ENCODE measurements at regions not wholly inside any gene's neighbourhood (a gene's known extent, or its start where the extent isn't known, plus 50 kb on each side); places are given as distances from the start of the nearest gene placed in this dataset.
"Not testable (repeated sequence)": the region's sequence is repeated elsewhere in the genome, so short reads cannot be mapped to it uniquely, and the experiment has no call there.

DNA sequence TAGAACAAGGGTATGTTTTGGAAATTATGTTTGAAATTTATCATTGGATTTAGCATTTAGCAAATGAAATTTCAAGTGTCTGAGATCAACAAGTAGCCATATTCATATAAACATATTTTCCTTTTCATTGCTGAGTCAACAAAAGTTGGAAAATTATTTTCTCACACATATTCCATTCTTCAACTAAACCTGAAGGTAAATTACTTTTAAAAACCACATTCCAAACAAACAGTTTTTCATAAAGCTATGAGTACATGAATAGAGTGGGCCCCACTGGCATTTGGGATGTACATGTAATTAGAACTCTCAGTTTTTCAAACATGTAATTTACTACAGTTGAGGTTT, 178.3 kb upstream of the MKLN1 start:
- no peak overlapping the region for H3K27ac ChIP-seq (ENCODE audit: insufficient read depth in 1 of 2, low read depth in 1 of 2, low read length in 2 of 2, poor library complexity in 1 of 2, severe bottlenecking in 2 of 2)
- no peaks in the 10 kb centered on the region for H3K9me3 ChIP-seq (ENCODE audit: control extremely low read depth in 1 of 5, control insufficient read depth in 4 of 5, insufficient read depth in 2 of 5, low read depth in 1 of 5, low read length in 4 of 5)
- ChIA-PET CTCF (interaction anchor here (1.5 kb wide), 1 partner anchor 10 kb away, joined by 3 read pairs; no protein-coding TSS in a partner anchor), POLR2A (no interaction called here)
- H3K4me1 ChIP-seq (ENCODE audit: control extremely low read depth in 1 of 4, control insufficient read depth in 4 of 4, insufficient read depth in 4 of 4, low read length in 3 of 4), result no peaks in the 10 kb centered on the region
- no peak for DNase-seq
- no peaks in the 10 kb centered on the region for H3K27me3 ChIP-seq (replicated peaks in 2 of 5; ENCODE audit: control insufficient read depth in 4 of 5, insufficient read depth in 5 of 5, low read length in 4 of 5)
- no peak overlapping the region for H3K4me3 ChIP-seq (ENCODE audit: control insufficient read depth in 1 of 7, extremely low read depth in 1 of 7, insufficient read depth in 4 of 7, low read depth in 2 of 7, low read length in 6 of 7)
- H3K36me3 ChIP-seq (ENCODE audit: control insufficient read depth in 4 of 4, insufficient read depth in 4 of 4, low read length in 3 of 4), result no peaks in the 10 kb centered on the region

DNA sequence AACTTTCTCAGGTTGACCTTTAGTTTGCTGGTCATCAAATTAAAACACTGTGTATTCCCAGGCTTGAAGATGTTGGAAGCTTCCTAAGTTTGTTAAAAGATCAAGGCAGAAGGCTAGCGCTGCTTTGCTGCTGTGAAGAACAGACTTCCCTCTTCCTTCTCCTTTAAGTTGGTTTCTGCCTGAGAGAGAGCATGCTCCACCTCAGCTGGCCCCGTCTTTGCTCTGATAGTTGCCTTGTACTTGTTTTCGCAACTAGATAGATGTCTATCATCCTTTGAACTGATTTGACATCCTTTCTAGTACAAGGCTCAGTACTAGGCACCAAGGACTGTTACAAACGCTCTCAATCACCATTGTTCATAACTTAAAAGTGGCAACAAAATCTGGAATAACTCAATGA, 177.8 kb upstream of the MKLN1 start:
- no peaks in the 10 kb centered on the region for H3K27me3 ChIP-seq (replicated peaks in 2 of 5; ENCODE audit: control insufficient read depth in 4 of 5, insufficient read depth in 5 of 5, low read length in 4 of 5)
- CTCF ChIA-PET, result interaction anchor here (1.5 kb wide), 1 partner anchor 9 kb away, joined by 3 read pairs; no protein-coding TSS in a partner anchor
- no peak for DNase-seq
- no peaks in the 10 kb centered on the region for H3K4me1 ChIP-seq (ENCODE audit: control extremely low read depth in 1 of 4, control insufficient read depth in 4 of 4, insufficient read depth in 4 of 4, low read length in 3 of 4)
- H3K36me3 ChIP-seq (ENCODE audit: control insufficient read depth in 4 of 4, insufficient read depth in 4 of 4, low read length in 3 of 4), result no peaks in the 10 kb centered on the region
- no peak overlapping the region for H3K27ac ChIP-seq (ENCODE audit: insufficient read depth in 1 of 2, low read depth in 1 of 2, low read length in 2 of 2, poor library complexity in 1 of 2, severe bottlenecking in 2 of 2)
- H3K9me3 ChIP-seq (ENCODE audit: control extremely low read depth in 1 of 5, control insufficient read depth in 4 of 5, insufficient read depth in 2 of 5, low read depth in 1 of 5, low read length in 4 of 5), result no peaks in the 10 kb centered on the region
- WGBS (ENCODE audit: insufficient coverage), result 97% methylated on average over 4 of the region's 4 CpGs
- no peak overlapping the region for H3K4me3 ChIP-seq (ENCODE audit: control insufficient read depth in 1 of 7, extremely low read depth in 1 of 7, insufficient read depth in 4 of 7, low read depth in 2 of 7, low read length in 6 of 7)
- POLR2A ChIA-PET, result no interaction called here

DNA sequence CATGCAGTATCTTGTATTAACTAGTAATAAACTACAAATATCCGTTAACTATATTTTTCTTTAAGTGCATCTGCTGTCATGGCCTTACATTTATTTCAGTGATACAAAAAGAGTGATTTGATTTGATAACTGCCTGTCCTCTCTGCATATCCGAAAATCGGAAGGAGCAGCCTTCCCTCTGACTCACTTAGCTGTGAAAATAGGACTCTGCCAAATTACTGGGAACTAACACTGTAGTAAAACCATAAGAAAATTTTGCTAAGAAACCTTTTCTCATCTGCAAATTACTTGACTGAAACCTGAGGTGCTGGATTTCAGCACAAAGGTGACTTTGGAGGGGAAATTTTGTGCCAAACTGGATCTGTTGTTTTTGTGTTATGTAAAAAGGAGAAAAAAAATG, 176.6 kb upstream of the MKLN1 start:
- no CpG with 5 or more reads among the region's 3 CpGs for WGBS (ENCODE audit: insufficient coverage)
- POLR2A ChIA-PET, result no interaction called here

DNA sequence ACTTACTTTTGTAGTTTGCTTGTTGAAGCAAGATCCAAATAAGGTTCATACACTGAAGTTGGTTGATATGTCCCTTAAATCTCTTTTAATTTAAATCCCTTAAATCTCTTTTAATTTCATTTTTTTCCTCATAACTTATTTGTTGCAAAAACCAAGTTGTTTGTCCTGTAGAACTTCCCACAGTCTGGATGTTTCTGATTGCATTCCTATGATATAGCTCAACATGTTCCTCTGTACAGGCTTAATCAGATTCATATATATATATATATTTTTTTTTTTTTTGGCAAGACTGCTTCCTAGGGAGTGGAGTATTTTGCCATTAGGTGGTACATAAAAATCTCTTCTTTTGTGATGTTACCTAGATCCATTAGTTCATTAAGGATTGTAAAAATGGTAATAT, 174.9 kb upstream of the MKLN1 start:
- H3K9me3 ChIP-seq (ENCODE audit: control extremely low read depth in 1 of 5, control insufficient read depth in 4 of 5, insufficient read depth in 2 of 5, low read depth in 1 of 5, low read length in 4 of 5), result no peaks in the 10 kb centered on the region
- H3K4me1 ChIP-seq (ENCODE audit: control extremely low read depth in 1 of 4, control insufficient read depth in 4 of 4, insufficient read depth in 4 of 4, low read length in 3 of 4), result no peaks in the 10 kb centered on the region
- H3K36me3 ChIP-seq (ENCODE audit: control insufficient read depth in 4 of 4, insufficient read depth in 4 of 4, low read length in 3 of 4), result no peaks in the 10 kb centered on the region
- POLR2A ChIA-PET, result no interaction called here
- DNase-seq, result no peak
- no peaks in the 10 kb centered on the region for H3K27me3 ChIP-seq (replicated peaks in 2 of 5; ENCODE audit: control insufficient read depth in 4 of 5, insufficient read depth in 5 of 5, low read length in 4 of 5)
- H3K27ac ChIP-seq (ENCODE audit: insufficient read depth in 1 of 2, low read depth in 1 of 2, low read length in 2 of 2, poor library complexity in 1 of 2, severe bottlenecking in 2 of 2), result no peak overlapping the region
- CTCF ChIA-PET, result no interaction called here
- H3K4me3 ChIP-seq (ENCODE audit: control insufficient read depth in 1 of 7, extremely low read depth in 1 of 7, insufficient read depth in 4 of 7, low read depth in 2 of 7, low read length in 6 of 7), result no peak overlapping the region

More for the DNA sequence above, 176.6 kb upstream of the MKLN1 start:
- H3K9me3 ChIP-seq (ENCODE audit: control extremely low read depth in 1 of 5, control insufficient read depth in 4 of 5, insufficient read depth in 2 of 5, low read depth in 1 of 5, low read length in 4 of 5), result no peaks in the 10 kb centered on the region
- no peak for DNase-seq
- no peak overlapping the region for H3K4me3 ChIP-seq (ENCODE audit: control insufficient read depth in 1 of 7, extremely low read depth in 1 of 7, insufficient read depth in 4 of 7, low read depth in 2 of 7, low read length in 6 of 7)
- H3K27me3 ChIP-seq (replicated peaks in 2 of 5; ENCODE audit: control insufficient read depth in 4 of 5, insufficient read depth in 5 of 5, low read length in 4 of 5), result no peaks in the 10 kb centered on the region
- CTCF ChIA-PET, result no interaction called here
- no peaks in the 10 kb centered on the region for H3K36me3 ChIP-seq (ENCODE audit: control insufficient read depth in 4 of 4, insufficient read depth in 4 of 4, low read length in 3 of 4)
- H3K4me1 ChIP-seq (ENCODE audit: control extremely low read depth in 1 of 4, control insufficient read depth in 4 of 4, insufficient read depth in 4 of 4, low read length in 3 of 4), result no peaks in the 10 kb centered on the region
- H3K27ac ChIP-seq (ENCODE audit: insufficient read depth in 1 of 2, low read depth in 1 of 2, low read length in 2 of 2, poor library complexity in 1 of 2, severe bottlenecking in 2 of 2), result no peak overlapping the region

DNA sequence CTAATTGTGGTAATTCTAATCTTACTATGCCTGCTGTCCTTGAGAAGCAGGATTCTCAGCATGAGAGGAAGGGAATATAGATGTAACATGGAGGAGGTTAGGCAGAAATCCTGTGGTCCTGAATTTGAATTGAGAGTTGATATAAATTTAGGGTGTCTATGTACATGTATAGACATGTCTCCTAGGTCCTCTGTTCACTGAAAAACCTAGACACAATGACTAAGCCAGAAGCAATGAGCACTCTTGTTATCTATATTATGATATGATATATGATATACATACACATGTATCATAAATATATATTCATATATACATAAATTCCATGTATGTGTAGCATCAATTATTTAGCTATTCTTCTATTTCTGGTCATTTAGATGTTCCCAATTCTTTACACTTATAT, 173.3 kb upstream of the MKLN1 start:
- ChIA-PET CTCF (no interaction called here), POLR2A (no interaction called here)
- Histone ChIP-seq H3K27me3 (replicated peaks in 2 of 5; ENCODE audit: control insufficient read depth in 4 of 5, insufficient read depth in 5 of 5, low read length in 4 of 5) (no peaks in the 10 kb centered on the region), H3K9me3 (ENCODE audit: control extremely low read depth in 1 of 5, control insufficient read depth in 4 of 5, insufficient read depth in 2 of 5, low read depth in 1 of 5, low read length in 4 of 5) (no peaks in the 10 kb centered on the region), H3K4me3 (ENCODE audit: control insufficient read depth in 1 of 7, extremely low read depth in 1 of 7, insufficient read depth in 4 of 7, low read depth in 2 of 7, low read length in 6 of 7) (no peak overlapping the region), H3K27ac (ENCODE audit: insufficient read depth in 1 of 2, low read depth in 1 of 2, low read length in 2 of 2, poor library complexity in 1 of 2, severe bottlenecking in 2 of 2) (no peak overlapping the region), H3K36me3 (ENCODE audit: control insufficient read depth in 4 of 4, insufficient read depth in 4 of 4, low read length in 3 of 4) (no peaks in the 10 kb centered on the region), H3K4me1 (ENCODE audit: control extremely low read depth in 1 of 4, control insufficient read depth in 4 of 4, insufficient read depth in 4 of 4, low read length in 3 of 4) (no peaks in the 10 kb centered on the region)
- no peak for DNase-seq

DNA sequence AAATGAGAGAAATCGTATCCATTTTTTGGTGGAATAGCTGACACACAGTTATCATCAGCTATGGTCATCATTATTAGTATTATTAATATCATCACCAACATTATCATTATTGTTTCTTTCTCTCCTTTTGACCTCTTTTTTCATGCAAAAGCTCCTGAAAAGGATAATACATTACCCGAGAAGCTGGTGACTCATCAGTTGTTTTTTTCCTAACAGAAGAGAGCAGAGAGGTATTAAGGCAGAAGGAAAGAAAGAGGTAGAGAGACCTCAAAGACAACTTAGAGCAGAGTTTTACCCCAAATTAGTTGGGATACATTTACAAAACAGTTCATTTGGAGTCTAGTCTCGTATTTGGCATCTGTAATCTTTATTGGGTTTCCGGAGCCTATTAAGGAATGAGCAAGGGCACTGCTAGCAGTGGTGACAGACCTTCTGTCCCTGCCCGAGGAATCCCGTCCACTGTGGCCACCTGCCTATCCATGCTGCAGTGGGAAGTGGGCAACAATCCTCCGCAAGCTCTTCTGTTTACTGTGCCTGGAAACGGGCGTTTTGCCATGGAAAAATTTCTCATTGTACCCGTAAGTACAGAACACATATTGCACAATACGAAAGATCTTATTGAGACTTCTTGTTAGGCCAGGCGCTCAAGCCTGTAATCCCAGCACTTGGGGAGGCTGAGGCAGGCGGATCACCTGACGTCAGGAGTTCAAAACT, 170.0 kb upstream of the MKLN1 start:
- ChIA-PET CTCF (interaction anchor here (1.6 kb wide), 1 partner anchor 7 kb away, joined by 4 read pairs; no protein-coding TSS in a partner anchor), POLR2A (no interaction called here)
- no peaks in the 10 kb centered on the region for H3K4me1 ChIP-seq (ENCODE audit: control extremely low read depth in 1 of 4, control insufficient read depth in 4 of 4, insufficient read depth in 4 of 4, low read length in 3 of 4)
- no peak for DNase-seq
- H3K27ac ChIP-seq (ENCODE audit: insufficient read depth in 1 of 2, low read depth in 1 of 2, low read length in 2 of 2, poor library complexity in 1 of 2, severe bottlenecking in 2 of 2), result no peak overlapping the region
- H3K9me3 ChIP-seq (ENCODE audit: control extremely low read depth in 1 of 5, control insufficient read depth in 4 of 5, insufficient read depth in 2 of 5, low read depth in 1 of 5, low read length in 4 of 5), result no peaks in the 10 kb centered on the region
- H3K27me3 ChIP-seq (replicated peaks in 2 of 5; ENCODE audit: control insufficient read depth in 4 of 5, insufficient read depth in 5 of 5, low read length in 4 of 5), result no peaks in the 10 kb centered on the region
- H3K36me3 ChIP-seq (ENCODE audit: control insufficient read depth in 4 of 4, insufficient read depth in 4 of 4, low read length in 3 of 4), result no peaks in the 10 kb centered on the region
- 94% methylated on average over 10 of the region's 14 CpGs for WGBS (ENCODE audit: insufficient coverage)
- H3K4me3 ChIP-seq (ENCODE audit: control insufficient read depth in 1 of 7, extremely low read depth in 1 of 7, insufficient read depth in 4 of 7, low read depth in 2 of 7, low read length in 6 of 7), result no peak overlapping the region

DNA sequence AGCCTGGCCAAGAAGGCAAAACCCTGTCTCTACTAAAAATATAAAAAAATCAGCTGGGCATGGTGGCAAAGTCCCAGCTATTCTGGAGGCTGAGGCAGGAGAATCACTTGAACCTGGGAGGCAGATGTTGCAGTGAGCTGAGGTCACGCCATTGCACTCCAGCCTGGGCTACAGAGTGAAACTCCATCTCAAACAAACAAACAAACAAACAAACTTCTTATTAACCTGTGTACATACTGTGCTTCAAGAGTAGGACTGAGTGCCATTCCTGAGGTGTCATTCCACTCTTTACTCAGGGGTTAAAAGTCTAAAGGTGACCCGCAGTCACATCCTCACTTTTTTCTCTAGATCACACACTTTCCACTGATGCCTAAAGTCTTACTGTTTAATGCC, 169.4 kb upstream of the MKLN1 start:
- H3K27me3 ChIP-seq (replicated peaks in 2 of 5; ENCODE audit: control insufficient read depth in 4 of 5, insufficient read depth in 5 of 5, low read length in 4 of 5); H3K4me3 ChIP-seq (ENCODE audit: control insufficient read depth in 1 of 7, extremely low read depth in 1 of 7, insufficient read depth in 4 of 7, low read depth in 2 of 7, low read length in 6 of 7); POLR2A ChIA-PET; H3K36me3 ChIP-seq (ENCODE audit: control insufficient read depth in 4 of 4, insufficient read depth in 4 of 4, low read length in 3 of 4); H3K4me1 ChIP-seq (ENCODE audit: control extremely low read depth in 1 of 4, control insufficient read depth in 4 of 4, insufficient read depth in 4 of 4, low read length in 3 of 4); DNase-seq; CTCF ChIA-PET; H3K27ac ChIP-seq (ENCODE audit: insufficient read depth in 1 of 2, low read depth in 1 of 2, low read length in 2 of 2, poor library complexity in 1 of 2, severe bottlenecking in 2 of 2); H3K9me3 ChIP-seq (ENCODE audit: control extremely low read depth in 1 of 5, control insufficient read depth in 4 of 5, insufficient read depth in 2 of 5, low read depth in 1 of 5, low read length in 4 of 5): not testable (repeated sequence)
- WGBS (ENCODE audit: insufficient coverage), result 100% methylated on average over 1 of the region's 2 CpGs
